ENCODE measurements at regions not wholly inside any gene's neighbourhood (a gene's known extent, or its start where the extent isn't known, plus 50 kb on each side); places are given as distances from the start of the nearest gene placed in this dataset.

GRCh38 chr4:13142191-13142590, 341.9 kb downstream of the RAB28 start:
- Histone ChIP-seq H4K20me1 (ENCODE audit: insufficient read depth, low read length) (no peaks in the 10 kb centered on the region), H2AFZ (ENCODE audit: insufficient read depth, low read depth, low read length, poor library complexity, severe bottlenecking) (no peak overlapping the region), H3K79me2 (ENCODE audit: insufficient read depth, low read length) (no peaks in the 10 kb centered on the region), H3K9ac (ENCODE audit: insufficient read depth, low read length, poor library complexity, severe bottlenecking) (no peak overlapping the region), H3K27ac (ENCODE audit: low read depth in 1 of 2, low read length in 2 of 2) (no peak overlapping the region), H3K9me3 (replicated peaks in 1 of 2; ENCODE audit: control insufficient read depth in 1 of 2, insufficient read depth in 1 of 2, low read length in 2 of 2) (no peaks in the 10 kb centered on the region), H3K36me3 (replicated peaks in 1 of 2; ENCODE audit: control insufficient read depth in 1 of 2, insufficient read depth in 2 of 2, low read length in 2 of 2) (no peaks in the 10 kb centered on the region), H3K4me2 (replicated peaks; ENCODE audit: extremely low read depth, low read length, poor library complexity, severe bottlenecking) (no peak overlapping the region), H3K4me3 (replicated peaks in 1 of 3; ENCODE audit: low read depth in 2 of 3, low read length in 3 of 3) (no peak overlapping the region), H3K4me1 (ENCODE audit: control insufficient read depth in 1 of 2, insufficient read depth in 2 of 2, low read length in 2 of 2) (no peaks in the 10 kb centered on the region), H3K27me3 (ENCODE audit: control insufficient read depth in 2 of 2, insufficient read depth in 2 of 2, low read length in 2 of 2) (no peaks in the 10 kb centered on the region)
- H3K9me3 Mint-ChIP-seq = peaks cover 0 to 12% (median 2%) of the 10 kb centered on the region in 7 donors
- H3K27ac Mint-ChIP-seq = no peak overlapping the region
- no CpG with 5 or more reads among the region's 1 CpG for WGBS (ENCODE audit: insufficient coverage)
- H3K4me3 Mint-ChIP-seq = no peak overlapping the region
- peaks cover 0 to 1% (median 0%) of the 10 kb centered on the region in 3 donors for H3K27me3 Mint-ChIP-seq (ENCODE audit: low read depth in 3 of 3)
- DNase-seq = no peak
- intact Hi-C loops (cut with micrococcal nuclease) = no loop called here
- no peak for TF ChIP-seq CTCF (IDR thresholded peaks at IDR 0.05)
- H3K36me3 Mint-ChIP-seq = no peaks in the 10 kb centered on the region
- no peaks in the 10 kb centered on the region for H3K4me1 Mint-ChIP-seq

DNA sequence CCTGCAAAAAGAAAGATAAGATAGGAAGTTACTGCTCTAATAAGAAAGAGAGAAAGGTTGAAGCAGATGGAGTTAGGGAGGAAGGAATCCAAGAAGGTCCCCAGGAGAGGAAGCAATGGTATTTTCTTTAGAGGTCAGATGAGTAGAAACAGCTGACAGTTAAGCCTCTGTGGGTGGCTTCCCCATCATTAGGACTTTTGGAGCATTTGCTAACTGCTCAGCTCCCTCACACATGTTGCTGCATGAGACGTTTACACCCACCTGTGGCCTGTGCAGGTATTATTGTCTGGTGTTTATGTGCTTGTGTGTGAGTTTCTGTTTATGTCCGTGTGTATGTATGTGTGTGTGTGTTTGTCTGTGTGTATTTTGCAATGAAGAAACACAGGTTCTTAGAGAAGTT, 346.8 kb downstream of the RAB28 start:
- no peak for DNase-seq
- Histone ChIP-seq H3K27ac (ENCODE audit: low read depth in 1 of 2, low read length in 2 of 2) (no peak overlapping the region), H3K9ac (ENCODE audit: insufficient read depth, low read length, poor library complexity, severe bottlenecking) (no peak overlapping the region), H3K4me1 (ENCODE audit: control insufficient read depth in 1 of 2, insufficient read depth in 2 of 2, low read length in 2 of 2) (no peaks in the 10 kb centered on the region), H3K36me3 (replicated peaks in 1 of 2; ENCODE audit: control insufficient read depth in 1 of 2, insufficient read depth in 2 of 2, low read length in 2 of 2) (no peaks in the 10 kb centered on the region), H3K4me3 (replicated peaks in 1 of 3; ENCODE audit: low read depth in 2 of 3, low read length in 3 of 3) (no peak overlapping the region), H3K9me3 (replicated peaks in 1 of 2; ENCODE audit: control insufficient read depth in 1 of 2, insufficient read depth in 1 of 2, low read length in 2 of 2) (peaks cover 8 to 12% of the 10 kb centered on the region in 2 donors), H3K79me2 (ENCODE audit: insufficient read depth, low read length) (no peaks in the 10 kb centered on the region), H3K4me2 (replicated peaks; ENCODE audit: extremely low read depth, low read length, poor library complexity, severe bottlenecking) (no peak overlapping the region), H2AFZ (ENCODE audit: insufficient read depth, low read depth, low read length, poor library complexity, severe bottlenecking) (no peak overlapping the region), H3K27me3 (ENCODE audit: control insufficient read depth in 2 of 2, insufficient read depth in 2 of 2, low read length in 2 of 2) (no peaks in the 10 kb centered on the region), H4K20me1 (ENCODE audit: insufficient read depth, low read length) (no peaks in the 10 kb centered on the region)
- Mint-ChIP-seq H3K4me1 (no peaks in the 10 kb centered on the region), H3K4me3 (no peak overlapping the region), H3K27ac (no peak overlapping the region), H3K27me3 (ENCODE audit: low read depth in 3 of 3) (no peaks in the 10 kb centered on the region), H3K36me3 (no peaks in the 10 kb centered on the region), H3K9me3 (peaks cover 1 to 12% (median 5%) of the 10 kb centered on the region in 7 donors)
- TF ChIP-seq CTCF (IDR thresholded peaks at IDR 0.05) = no peak
- 71% methylated on average over 2 of the region's 2 CpGs for WGBS (ENCODE audit: insufficient coverage)
- intact Hi-C loops (cut with micrococcal nuclease) = no loop called here
